ENCODE measurements at regions not wholly inside any gene's neighbourhood (a gene's known extent, or its start where the extent isn't known, plus 50 kb on each side); places are given as distances from the start of the nearest gene placed in this dataset.

DNA sequence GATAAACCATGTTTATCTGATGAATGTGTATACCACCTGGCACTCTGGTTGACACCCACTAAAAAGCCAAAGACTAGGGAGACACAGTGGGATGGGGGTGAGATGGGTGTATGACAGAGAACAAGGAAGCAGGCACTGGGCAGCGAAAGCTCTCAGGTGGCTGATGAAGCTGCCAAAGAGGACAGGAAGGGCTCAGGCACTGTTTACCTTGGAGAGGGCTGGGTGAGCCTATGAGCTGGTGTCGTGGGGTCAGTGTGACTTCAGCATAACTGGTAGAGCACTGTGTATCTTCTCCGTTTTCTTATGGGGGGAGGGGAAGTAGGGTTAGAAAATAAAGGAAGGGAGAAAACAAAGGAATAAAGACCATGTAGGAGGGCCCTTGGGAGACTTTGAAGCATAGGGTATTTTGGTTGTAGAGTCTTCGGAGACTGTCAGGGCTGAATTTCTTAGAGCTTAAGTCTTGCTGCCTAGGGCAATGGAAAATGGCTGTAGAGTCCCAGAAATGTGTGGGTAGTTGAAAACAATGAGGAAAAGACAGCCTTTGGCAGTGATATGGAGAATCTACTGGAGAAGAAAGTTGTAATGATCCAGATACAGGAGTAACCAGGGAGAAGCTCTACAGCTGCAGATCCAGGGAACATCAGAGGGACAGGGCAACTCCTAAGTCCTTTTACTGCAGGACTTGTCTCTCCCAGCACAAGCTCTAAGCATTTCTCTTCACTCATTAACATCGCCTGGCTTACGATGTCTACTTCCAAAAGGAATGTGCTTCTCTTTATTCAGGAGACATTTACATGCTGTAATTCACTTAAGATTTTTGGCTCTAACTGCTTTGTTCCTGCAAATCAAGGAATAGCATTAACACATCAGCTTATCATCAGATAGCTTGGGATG lies 120.0 kb downstream of the AQP4 start:
- H3K4me3 ChIP-seq, result no peak overlapping the region
- H3K27ac ChIP-seq, result no peak overlapping the region
- no peaks in the 10 kb centered on the region for H3K9me3 ChIP-seq
- H3K4me1 ChIP-seq, result peaks cover 18% of the 10 kb centered on the region
- no peak for DNase-seq (ENCODE audit: extremely low spot score in 2 of 2)
- intact Hi-C loops (cut with DNase I), result no loop called here
- TF ChIP-seq POLR2AphosphoS5 (IDR thresholded peaks at IDR 0.05; ENCODE audit: insufficient read depth in 1 of 2, low read depth in 1 of 2), result no peak
- H3K36me3 ChIP-seq, result no peaks in the 10 kb centered on the region
- H3K27me3 ChIP-seq, result no peaks in the 10 kb centered on the region

DNA sequence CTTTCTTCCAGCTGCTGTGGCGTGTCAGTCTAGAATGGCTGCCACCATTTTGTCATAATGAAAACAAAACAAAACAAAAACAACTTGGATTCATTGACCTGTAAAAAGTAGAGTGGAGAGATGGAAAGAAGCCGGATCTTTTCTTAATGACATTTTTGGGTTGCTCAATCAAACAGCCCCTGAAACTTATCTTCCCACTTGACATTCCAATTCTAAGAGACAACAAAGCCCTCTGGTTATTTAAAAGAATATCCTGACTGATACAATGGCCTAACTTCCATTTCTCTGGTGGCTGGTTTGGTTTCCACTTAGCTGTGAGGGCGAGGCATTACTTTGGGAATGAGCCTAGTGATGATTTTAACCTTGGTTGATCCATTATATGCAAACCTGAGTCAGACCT lies 123.7 kb downstream of the AQP4 start:
- no peak for DNase-seq (ENCODE audit: extremely low spot score in 2 of 2)
- Histone ChIP-seq H3K4me3 (no peak overlapping the region), H3K27ac (no peak overlapping the region), H3K9me3 (no peaks in the 10 kb centered on the region), H3K36me3 (no peaks in the 10 kb centered on the region), H3K4me1 (peaks cover 10% of the 10 kb centered on the region), H3K27me3 (no peaks in the 10 kb centered on the region)
- intact Hi-C loops (cut with DNase I), result no loop called here
- TF ChIP-seq, protein P1, sequence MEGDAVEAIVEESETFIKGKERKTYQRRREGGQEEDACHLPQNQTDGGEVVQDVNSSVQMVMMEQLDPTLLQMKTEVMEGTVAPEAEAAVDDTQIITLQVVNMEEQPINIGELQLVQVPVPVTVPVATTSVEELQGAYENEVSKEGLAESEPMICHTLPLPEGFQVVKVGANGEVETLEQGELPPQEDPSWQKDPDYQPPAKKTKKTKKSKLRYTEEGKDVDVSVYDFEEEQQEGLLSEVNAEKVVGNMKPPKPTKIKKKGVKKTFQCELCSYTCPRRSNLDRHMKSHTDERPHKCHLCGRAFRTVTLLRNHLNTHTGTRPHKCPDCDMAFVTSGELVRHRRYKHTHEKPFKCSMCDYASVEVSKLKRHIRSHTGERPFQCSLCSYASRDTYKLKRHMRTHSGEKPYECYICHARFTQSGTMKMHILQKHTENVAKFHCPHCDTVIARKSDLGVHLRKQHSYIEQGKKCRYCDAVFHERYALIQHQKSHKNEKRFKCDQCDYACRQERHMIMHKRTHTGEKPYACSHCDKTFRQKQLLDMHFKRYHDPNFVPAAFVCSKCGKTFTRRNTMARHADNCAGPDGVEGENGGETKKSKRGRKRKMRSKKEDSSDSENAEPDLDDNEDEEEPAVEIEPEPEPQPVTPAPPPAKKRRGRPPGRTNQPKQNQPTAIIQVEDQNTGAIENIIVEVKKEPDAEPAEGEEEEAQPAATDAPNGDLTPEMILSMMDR (IDR thresholded peaks at IDR 0.05), result no peak
- TF ChIP-seq POLR2AphosphoS5 (IDR thresholded peaks at IDR 0.05; ENCODE audit: insufficient read depth in 1 of 2, low read depth in 1 of 2) (no peak), POLR2A (IDR thresholded peaks at IDR 0.05) (no peak)

DNA sequence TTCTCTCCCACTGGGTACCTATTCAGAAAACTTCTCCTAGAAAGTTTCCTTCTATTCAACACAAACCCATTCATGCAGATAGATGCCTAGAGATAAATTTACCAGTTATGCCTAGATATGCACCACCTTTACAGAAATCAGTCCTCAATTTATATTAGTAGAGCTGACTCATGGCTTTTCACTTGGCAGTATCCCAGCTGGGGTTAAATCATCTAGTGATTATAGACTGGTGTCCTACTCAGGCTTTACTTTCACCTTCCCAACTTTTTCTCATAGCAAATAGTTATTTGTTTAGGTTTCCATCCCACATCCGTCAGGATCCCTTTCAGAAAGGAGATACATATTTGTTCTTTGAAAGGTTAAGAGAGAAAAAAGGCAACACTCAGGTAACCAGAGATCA lies 124.5 kb downstream of the AQP4 start:
- no peak for DNase-seq (ENCODE audit: extremely low spot score in 2 of 2)
- Histone ChIP-seq H3K9me3 (no peaks in the 10 kb centered on the region), H3K27me3 (no peaks in the 10 kb centered on the region), H3K27ac (no peak overlapping the region), H3K36me3 (no peaks in the 10 kb centered on the region), H3K4me1 (peaks cover 3% of the 10 kb centered on the region), H3K4me3 (no peak overlapping the region)
- intact Hi-C loops (cut with DNase I), result no loop called here
- TF ChIP-seq, protein P1 (IDR thresholded peaks at IDR 0.05), result no peak
- TF ChIP-seq POLR2AphosphoS5 (IDR thresholded peaks at IDR 0.05; ENCODE audit: insufficient read depth in 1 of 2, low read depth in 1 of 2), result no peak
- TF ChIP-seq POLR2A (IDR thresholded peaks at IDR 0.05), result no peak

DNA sequence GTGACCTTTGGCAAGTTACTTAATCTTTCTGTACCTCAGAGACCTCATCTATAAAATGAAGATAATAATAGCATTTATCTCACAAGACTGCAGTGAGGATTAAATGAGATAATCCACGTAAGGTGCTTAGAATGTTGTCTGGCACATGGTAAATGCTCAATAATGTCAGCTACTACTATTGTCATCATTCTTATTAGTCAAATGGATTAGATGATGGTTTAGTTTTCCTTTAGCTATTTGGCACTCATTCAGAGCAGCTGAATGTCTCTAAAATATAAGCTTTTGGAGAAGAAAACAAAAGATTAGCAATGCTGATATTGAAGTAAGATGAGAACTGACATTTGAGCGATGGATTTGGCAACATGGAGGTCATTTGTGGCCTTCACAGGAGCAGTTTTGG lies 125.1 kb downstream of the AQP4 start:
- Histone ChIP-seq H3K9me3 (no peaks in the 10 kb centered on the region), H3K27me3 (no peaks in the 10 kb centered on the region), H3K27ac (no peak overlapping the region), H3K4me3 (no peak overlapping the region), H3K36me3 (no peaks in the 10 kb centered on the region), H3K4me1 (no peaks in the 10 kb centered on the region)
- DNase-seq (ENCODE audit: extremely low spot score in 2 of 2), result no peak
- intact Hi-C loops (cut with DNase I), result no loop called here
- TF ChIP-seq POLR2AphosphoS5 (IDR thresholded peaks at IDR 0.05; ENCODE audit: insufficient read depth in 1 of 2, low read depth in 1 of 2) (no peak), POLR2A (IDR thresholded peaks at IDR 0.05) (no peak)
- TF ChIP-seq, protein P1 (IDR thresholded peaks at IDR 0.05), result no peak

DNA sequence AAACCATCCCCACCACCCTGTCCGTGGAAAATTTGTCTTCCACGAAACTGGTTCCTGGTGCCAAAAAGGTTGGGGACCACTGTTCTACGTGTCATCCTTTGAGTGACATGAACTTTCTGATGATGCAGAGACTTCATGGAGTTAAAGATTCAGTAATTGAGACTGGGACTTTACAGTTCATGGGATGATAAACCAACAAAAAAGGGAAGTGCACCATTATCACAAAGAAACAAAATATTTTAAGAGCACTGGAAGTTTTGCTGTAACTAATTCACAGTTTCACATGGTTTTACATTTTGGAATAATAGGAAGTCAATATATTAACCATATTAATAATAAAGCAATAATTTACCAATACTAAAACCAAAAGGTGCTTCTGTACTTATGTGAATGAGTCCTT lies 126.8 kb downstream of the AQP4 start:
- no peak for TF ChIP-seq POLR2AphosphoS5 (IDR thresholded peaks at IDR 0.05; ENCODE audit: insufficient read depth in 1 of 2, low read depth in 1 of 2)
- TF ChIP-seq POLR2A (IDR thresholded peaks at IDR 0.05), result no peak
- TF ChIP-seq, protein P1 (IDR thresholded peaks at IDR 0.05), result no peak
- intact Hi-C loops (cut with DNase I), result no loop called here
- Histone ChIP-seq H3K4me1 (no peaks in the 10 kb centered on the region), H3K9me3 (no peaks in the 10 kb centered on the region), H3K36me3 (no peaks in the 10 kb centered on the region), H3K4me3 (no peak overlapping the region), H3K27me3 (no peaks in the 10 kb centered on the region), H3K27ac (no peak overlapping the region)
- DNase-seq (ENCODE audit: extremely low spot score in 2 of 2), result no peak
